ENCODE measurements at regions not wholly inside any gene's neighbourhood (a gene's known extent, or its start where the extent isn't known, plus 50 kb on each side); places are given as distances from the start of the nearest gene placed in this dataset.

- DNase-seq (ENCODE audit: low spot score): no peak
Measured at GRCh38 chr13:99860745-99861144, 110.8 kb downstream of the ZIC5 start.

GRCh38 chr13:99859178-99860177 lies 112.1 kb downstream of the ZIC5 start:
- no peak for DNase-seq (ENCODE audit: low spot score)

GRCh38 chr13:99857738-99858137 lies 113.8 kb downstream of the ZIC5 start:
- no peak for DNase-seq (ENCODE audit: low spot score)

- DNase-seq (ENCODE audit: low spot score): no peak
Measured at GRCh38 chr13:99855526-99856420, 115.8 kb downstream of the ZIC5 start.

GRCh38 chr13:99854366-99854765 lies 117.2 kb downstream of the ZIC5 start:
- DNase-seq (ENCODE audit: low spot score): no peak

- DNase-seq (ENCODE audit: low spot score): no peak
Measured at GRCh38 chr13:99847318-99847750, 124.2 kb downstream of the ZIC5 start.

- DNase-seq (ENCODE audit: low spot score): no peak
Measured at GRCh38 chr13:99845161-99845874, 126.2 kb downstream of the ZIC5 start.

- DNase-seq (ENCODE audit: low spot score): no peak
Measured at GRCh38 chr13:99844421-99844820, 127.1 kb downstream of the ZIC5 start.

- no peak for DNase-seq (ENCODE audit: low spot score)
Measured at GRCh38 chr13:99843872-99844271, 127.7 kb downstream of the ZIC5 start.

- no peak for DNase-seq (ENCODE audit: low spot score)
Measured at GRCh38 chr13:99842405-99842804, 129.2 kb downstream of the ZIC5 start.

- no peak for DNase-seq (ENCODE audit: low spot score)
Measured at GRCh38 chr13:99836291-99836690, 135.3 kb downstream of the ZIC5 start.

- no peak for DNase-seq (ENCODE audit: low spot score)
Measured at GRCh38 chr13:99835442-99835841, 136.1 kb downstream of the ZIC5 start.

- no peak for DNase-seq (ENCODE audit: low spot score)
Measured at GRCh38 chr13:99834246-99834645, 137.3 kb downstream of the ZIC5 start.

- no peak for DNase-seq (ENCODE audit: low spot score)
Measured at GRCh38 chr13:99832347-99832746, 139.2 kb downstream of the ZIC5 start.

- no peak for DNase-seq (ENCODE audit: low spot score)
Measured at GRCh38 chr13:99830931-99831330, 140.6 kb downstream of the ZIC5 start.

GRCh38 chr13:99829593-99830239 lies 141.9 kb downstream of the ZIC5 start:
- DNase-seq (ENCODE audit: low spot score): no peak

GRCh38 chr13:99829161-99829560 lies 142.4 kb downstream of the ZIC5 start:
- no peak for DNase-seq (ENCODE audit: low spot score)

GRCh38 chr13:99828735-99829134 lies 142.8 kb downstream of the ZIC5 start:
- no peak for DNase-seq (ENCODE audit: low spot score)

- DNase-seq (ENCODE audit: low spot score): no peak
Measured at GRCh38 chr13:99828123-99828522, 143.4 kb downstream of the ZIC5 start.

- no peak for DNase-seq (ENCODE audit: low spot score)
Measured at GRCh38 chr13:99827011-99827772, 144.4 kb downstream of the ZIC5 start.

- no peak for DNase-seq (ENCODE audit: low spot score)
Measured at GRCh38 chr13:99823961-99824360, 147.6 kb downstream of the ZIC5 start.

Data from left forelimb (tissue), 1 donor.